ENCODE measurements at regions not wholly inside any gene's neighbourhood (a gene's known extent, or its start where the extent isn't known, plus 50 kb on each side); places are given as distances from the start of the nearest gene placed in this dataset.

- no peak for TF ChIP-seq CTCF (conservative IDR thresholded peaks at IDR 0.05; ENCODE audit: low read depth, low read length)
- TF ChIP-seq EZH2 (IDR thresholded peaks at IDR 0.05; ENCODE audit: borderline replicate concordance, low read depth, low read length, poor library complexity, severe bottlenecking), result no peak
Observed at GRCh38 chr13:85367887-85368286, 431.3 kb downstream of the SLITRK6 start.
